ENCODE measurements at regions not wholly inside any gene's neighbourhood (a gene's known extent, or its start where the extent isn't known, plus 50 kb on each side); places are given as distances from the start of the nearest gene placed in this dataset.
"Not testable (repeated sequence)": the region's sequence is repeated elsewhere in the genome, so short reads cannot be mapped to it uniquely, and the experiment has no call there.

- DNase-seq (ENCODE audit: low read depth), result no peak
Observed at GRCh38 chr2:144011098-144011497, 508.8 kb downstream of the ZEB2 start.

GRCh38 chr2:144010096-144010836 lies 509.7 kb downstream of the ZEB2 start:
- DNase-seq (ENCODE audit: low read depth), result no peak

GRCh38 chr2:144006139-144006538 lies 513.8 kb downstream of the ZEB2 start:
- DNase-seq (ENCODE audit: low read depth), result no peak

- DNase-seq (ENCODE audit: low read depth), result no peak
Observed at GRCh38 chr2:144004742-144005141, 515.2 kb downstream of the ZEB2 start.

- no peak for DNase-seq (ENCODE audit: low read depth)
Observed at GRCh38 chr2:144003460-144004075, 516.4 kb downstream of the ZEB2 start.

- no peak for DNase-seq (ENCODE audit: low read depth)
Observed at GRCh38 chr2:143996974-143997373, 522.9 kb downstream of the ZEB2 start.

- no peak for DNase-seq (ENCODE audit: low read depth)
Observed at GRCh38 chr2:143994961-143995360, 525.0 kb downstream of the ZEB2 start.

- not testable (repeated sequence) for DNase-seq (ENCODE audit: low read depth)
Observed at GRCh38 chr2:143991596-143991995, 528.3 kb downstream of the ZEB2 start.

- DNase-seq (ENCODE audit: low read depth), result no peak
Observed at GRCh38 chr2:143988082-143988481, 531.8 kb downstream of the ZEB2 start.

- no peak for DNase-seq (ENCODE audit: low read depth)
Observed at GRCh38 chr2:143981428-143981827, 538.5 kb downstream of the ZEB2 start.

- DNase-seq (ENCODE audit: low read depth), result no peak
Observed at GRCh38 chr2:143977356-143977755, 542.6 kb downstream of the ZEB2 start.

- no peak for DNase-seq (ENCODE audit: low read depth)
Observed at GRCh38 chr2:143975216-143975615, 544.7 kb downstream of the ZEB2 start.

- DNase-seq (ENCODE audit: low read depth), result no peak
Observed at GRCh38 chr2:143974262-143974661, 545.7 kb downstream of the ZEB2 start.

- DNase-seq (ENCODE audit: low read depth), result no peak
Observed at GRCh38 chr2:143968860-143969259, 551.1 kb downstream of the ZEB2 start.

GRCh38 chr2:143968360-143968759 lies 551.6 kb downstream of the ZEB2 start:
- no peak for DNase-seq (ENCODE audit: low read depth)

GRCh38 chr2:143965493-143966164 lies 554.3 kb downstream of the ZEB2 start:
- DNase-seq (ENCODE audit: low read depth), result no peak

GRCh38 chr2:143964891-143965290 lies 555.0 kb downstream of the ZEB2 start:
- no peak for DNase-seq (ENCODE audit: low read depth)

- DNase-seq (ENCODE audit: low read depth), result no peak
Observed at GRCh38 chr2:143960177-143960576, 559.7 kb downstream of the ZEB2 start.

- no peak for DNase-seq (ENCODE audit: low read depth)
Observed at GRCh38 chr2:143957321-143957720, 562.6 kb downstream of the ZEB2 start.

GRCh38 chr2:143955401-143956065 lies 564.4 kb downstream of the ZEB2 start:
- DNase-seq (ENCODE audit: low read depth), result no peak

GRCh38 chr2:143954844-143955243 lies 565.1 kb downstream of the ZEB2 start:
- no peak for DNase-seq (ENCODE audit: low read depth)

GRCh38 chr2:143954186-143954585 lies 565.7 kb downstream of the ZEB2 start:
- no peak for DNase-seq (ENCODE audit: low read depth)

Measured in activated T-cell treated with anti-CD3 and anti-CD28 coated beads for 24 hours (primary cell).